ENCODE measurements at regions not wholly inside any gene's neighbourhood (a gene's known extent, or its start where the extent isn't known, plus 50 kb on each side); places are given as distances from the start of the nearest gene placed in this dataset.

GRCh38 chr1:106613068-106613467 is 443.4 kb upstream of the PRMT6 start:
- no peak overlapping the region for H3K4me3 ChIP-seq (ENCODE audit: low read depth, low read length)

GRCh38 chr1:106613861-106614260 is 442.6 kb upstream of the PRMT6 start:
- no peak overlapping the region for H3K4me3 ChIP-seq (ENCODE audit: low read depth, low read length)

GRCh38 chr1:106615473-106615872 is 441.0 kb upstream of the PRMT6 start:
- H3K4me3 ChIP-seq (ENCODE audit: low read depth, low read length) = no peak overlapping the region

GRCh38 chr1:106619080-106619826 is 437.2 kb upstream of the PRMT6 start:
- H3K4me3 ChIP-seq (ENCODE audit: low read depth, low read length) = no peak overlapping the region

GRCh38 chr1:106619827-106620134 is 436.7 kb upstream of the PRMT6 start:
- no peak overlapping the region for H3K4me3 ChIP-seq (ENCODE audit: low read depth, low read length)

GRCh38 chr1:106620521-106620954 is 435.9 kb upstream of the PRMT6 start:
- no peak overlapping the region for H3K4me3 ChIP-seq (ENCODE audit: low read depth, low read length)

GRCh38 chr1:106621853-106622252 is 434.6 kb upstream of the PRMT6 start:
- no peak overlapping the region for H3K4me3 ChIP-seq (ENCODE audit: low read depth, low read length)

GRCh38 chr1:106637566-106637965 is 418.9 kb upstream of the PRMT6 start:
- H3K4me3 ChIP-seq (ENCODE audit: low read depth, low read length) = no peak overlapping the region

- H3K4me3 ChIP-seq (ENCODE audit: low read depth, low read length) = no peak overlapping the region
These were observed 410.2 kb upstream of the PRMT6 start for GRCh38 chr1:106646261-106646784.

- no peak overlapping the region for H3K4me3 ChIP-seq (ENCODE audit: low read depth, low read length)
These were observed 409.7 kb upstream of the PRMT6 start for GRCh38 chr1:106646816-106647215.

- no peak overlapping the region for H3K4me3 ChIP-seq (ENCODE audit: low read depth, low read length)
These were observed 405.3 kb upstream of the PRMT6 start for GRCh38 chr1:106651028-106651762.

GRCh38 chr1:106659490-106660244 is 396.8 kb upstream of the PRMT6 start:
- H3K4me3 ChIP-seq (ENCODE audit: low read depth, low read length) = no peak overlapping the region

GRCh38 chr1:106675558-106675957 is 380.9 kb upstream of the PRMT6 start:
- H3K4me3 ChIP-seq (ENCODE audit: low read depth, low read length) = no peak overlapping the region

- H3K4me3 ChIP-seq (ENCODE audit: low read depth, low read length) = no peak overlapping the region
These were observed 380.5 kb upstream of the PRMT6 start for GRCh38 chr1:106676021-106676420.

GRCh38 chr1:106677181-106677580 is 379.3 kb upstream of the PRMT6 start:
- H3K4me3 ChIP-seq (ENCODE audit: low read depth, low read length) = no peak overlapping the region

- H3K4me3 ChIP-seq (ENCODE audit: low read depth, low read length) = no peak overlapping the region
These were observed 378.8 kb upstream of the PRMT6 start for GRCh38 chr1:106677721-106678120.

- H3K4me3 ChIP-seq (ENCODE audit: low read depth, low read length) = no peak overlapping the region
These were observed 378.0 kb upstream of the PRMT6 start for GRCh38 chr1:106678279-106679050.

- no peak overlapping the region for H3K4me3 ChIP-seq (ENCODE audit: low read depth, low read length)
These were observed 376.3 kb upstream of the PRMT6 start for GRCh38 chr1:106680216-106680615.

- H3K4me3 ChIP-seq (ENCODE audit: low read depth, low read length) = no peak overlapping the region
These were observed 375.6 kb upstream of the PRMT6 start for GRCh38 chr1:106680776-106681344.

- H3K4me3 ChIP-seq (ENCODE audit: low read depth, low read length) = no peak overlapping the region
These were observed 374.4 kb upstream of the PRMT6 start for GRCh38 chr1:106681939-106682522.
